ENCODE measurements at regions not wholly inside any gene's neighbourhood (a gene's known extent, or its start where the extent isn't known, plus 50 kb on each side); places are given as distances from the start of the nearest gene placed in this dataset.

- Histone ChIP-seq H3K4me1 (no peaks in the 10 kb centered on the region), H3K36me3 (no peaks in the 10 kb centered on the region), H3K4me3 (no peak overlapping the region), H3K27ac (no peak overlapping the region), H3K27me3 (no peaks in the 10 kb centered on the region), H3K9me3 (no peaks in the 10 kb centered on the region)
- no peak for TF ChIP-seq CTCF (IDR thresholded peaks at IDR 0.05)
- TF ChIP-seq POLR2A (IDR thresholded peaks at IDR 0.05): no peak
- no peak for TF ChIP-seq POLR2AphosphoS5 (IDR thresholded peaks at IDR 0.05; ENCODE audit: insufficient read depth in 1 of 2, low read depth in 1 of 2)
- no peak for DNase-seq (ENCODE audit: extremely low spot score in 2 of 2)
- intact Hi-C loops (cut with DNase I): no loop called here
These were observed 369.5 kb upstream of the THBS1 start for GRCh38 chr15:39211108-39211979.

GRCh38 chr15:39213385-39213840 is 367.5 kb upstream of the THBS1 start:
- no peak overlapping the region for H3K27ac ChIP-seq
- H3K4me1 ChIP-seq: no peaks in the 10 kb centered on the region
- no peak for DNase-seq (ENCODE audit: extremely low spot score in 2 of 2)
- H3K36me3 ChIP-seq: no peaks in the 10 kb centered on the region
- no peak for TF ChIP-seq POLR2A (IDR thresholded peaks at IDR 0.05)
- TF ChIP-seq POLR2AphosphoS5 (IDR thresholded peaks at IDR 0.05; ENCODE audit: insufficient read depth in 1 of 2, low read depth in 1 of 2): no peak
- no peak for TF ChIP-seq CTCF (IDR thresholded peaks at IDR 0.05)
- no peaks in the 10 kb centered on the region for H3K27me3 ChIP-seq
- no peak overlapping the region for H3K4me3 ChIP-seq
- H3K9me3 ChIP-seq: no peaks in the 10 kb centered on the region
- intact Hi-C loops (cut with DNase I): no loop called here

GRCh38 chr15:39215015-39215414 is 365.9 kb upstream of the THBS1 start:
- Histone ChIP-seq H3K27me3 (no peaks in the 10 kb centered on the region), H3K9me3 (no peaks in the 10 kb centered on the region), H3K36me3 (no peaks in the 10 kb centered on the region), H3K27ac (no peak overlapping the region), H3K4me3 (no peak overlapping the region), H3K4me1 (no peaks in the 10 kb centered on the region)
- intact Hi-C loops (cut with DNase I): no loop called here
- TF ChIP-seq POLR2AphosphoS5 (IDR thresholded peaks at IDR 0.05; ENCODE audit: insufficient read depth in 1 of 2, low read depth in 1 of 2) (no peak), CTCF (IDR thresholded peaks at IDR 0.05) (no peak), POLR2A (IDR thresholded peaks at IDR 0.05) (no peak)
- DNase-seq (ENCODE audit: extremely low spot score in 2 of 2): no peak

- Histone ChIP-seq H3K27me3 (no peaks in the 10 kb centered on the region), H3K36me3 (no peaks in the 10 kb centered on the region), H3K9me3 (no peaks in the 10 kb centered on the region), H3K27ac (no peak overlapping the region), H3K4me3 (no peak overlapping the region), H3K4me1 (no peaks in the 10 kb centered on the region)
- no peak for DNase-seq (ENCODE audit: extremely low spot score in 2 of 2)
- TF ChIP-seq POLR2A (IDR thresholded peaks at IDR 0.05): no peak
- no peak for TF ChIP-seq CTCF (IDR thresholded peaks at IDR 0.05)
- no peak for TF ChIP-seq POLR2AphosphoS5 (IDR thresholded peaks at IDR 0.05; ENCODE audit: insufficient read depth in 1 of 2, low read depth in 1 of 2)
- intact Hi-C loops (cut with DNase I): no loop called here
These were observed 364.1 kb upstream of the THBS1 start for GRCh38 chr15:39216816-39217215.

GRCh38 chr15:39219608-39220007 is 361.3 kb upstream of the THBS1 start:
- Histone ChIP-seq H3K36me3 (no peaks in the 10 kb centered on the region), H3K4me3 (no peak overlapping the region), H3K27ac (no peak overlapping the region), H3K27me3 (no peaks in the 10 kb centered on the region), H3K9me3 (no peaks in the 10 kb centered on the region), H3K4me1 (no peaks in the 10 kb centered on the region)
- no peak for TF ChIP-seq CTCF (IDR thresholded peaks at IDR 0.05)
- TF ChIP-seq POLR2AphosphoS5 (IDR thresholded peaks at IDR 0.05; ENCODE audit: insufficient read depth in 1 of 2, low read depth in 1 of 2): no peak
- TF ChIP-seq POLR2A (IDR thresholded peaks at IDR 0.05): no peak
- intact Hi-C loops (cut with DNase I): no loop called here
- DNase-seq (ENCODE audit: extremely low spot score in 2 of 2): no peak

Data from vagina (tissue), 2 donors.